Transverse colon (tissue), 4 donors: ENCODE measurements at regions not wholly inside any gene's neighbourhood (a gene's known extent, or its start where the extent isn't known, plus 50 kb on each side); places are given as distances from the start of the nearest gene placed in this dataset.

Experiments used
- CTCF ChIP-seq, 5 experiments: fragments of 200-600 bp in 3 of 5; fragments of 450-650 bp in 2 of 5; sonication (generic) in 3 of 5; IDR thresholded peaks; 1 replicate in 2 of 5; 2 replicates in 3 of 5; pipeline ENCODE4 v1.5.1; 2016 to 2017; ENCODE audit warnings: antibody characterized with exemption in 5 of 5, inconsistent platforms in 3 of 5, mild to moderate bottlenecking in 2 of 5, moderate library complexity in 1 of 5
- POLR2A ChIP-seq: fragments of 450-650 bp; IDR thresholded peaks from one replicate; pipeline ENCODE4 v1.6.1; 2016; ENCODE audit warnings: antibody characterized with exemption, mild to moderate bottlenecking, moderate library complexity
- POLR2AphosphoS5 ChIP-seq, 3 donors: sonication (generic); formaldehyde crosslinking; IDR thresholded peaks; one replicate each; pipeline ENCODE4 v1.6.1; 2016; ENCODE audit warnings: antibody characterized with exemption in 3 of 3

- TF ChIP-seq CTCF (IDR thresholded peaks at IDR 0.05) = no peak
- no peak for TF ChIP-seq POLR2AphosphoS5 (IDR thresholded peaks at IDR 0.05)
- no peak for TF ChIP-seq POLR2A
Measured at GRCh38 chrX:155694649-155695048, 81.9 kb upstream of the TMLHE start.
